H1 (cell line): ENCODE measurements at regions not wholly inside any gene's neighbourhood (a gene's known extent, or its start where the extent isn't known, plus 50 kb on each side); places are given as distances from the start of the nearest gene placed in this dataset.

Source experiments
- CTCF ChIA-PET: fragments of 300-600 bp; sonication (Branson Sonifier 250); formaldehyde crosslinking; loops from one replicate; lab custom pipeline; 2021; ENCODE audit not compliant: partially characterized antibody; lab: Charles Lee
- POLR2A ChIA-PET: fragments of 300-600 bp; sonication (Branson Sonifier 250); formaldehyde crosslinking; loops from one replicate; lab custom pipeline; 2021; ENCODE audit warnings: inconsistent platforms; ENCODE audit not compliant: partially characterized antibody; lab: Charles Lee
- DNase-seq, 2 experiments: peaks; one replicate each; pipeline versions ENCODE4 v3.0.0 to v3.0.0-alpha.2; 2010 to 2022; ENCODE audit warnings: low spot score in 2 of 2, low read depth in 1 of 2, mixed read lengths in 1 of 2
- FAIRE-seq: peaks from 2 replicates; lab custom pipeline; 2011; peaks lifted over from hg19 to GRCh38; lab: Jason Lieb, UNC
- H2AFZ ChIP-seq: 2 replicates; pipeline ENCODE4 v1.8.1; 2012; ENCODE audit warnings: low read length, inconsistent platforms
- H2AK5ac ChIP-seq: 2 replicates; pipeline ENCODE4 v1.6.1; 2013; ENCODE audit warnings: low read depth, low read length
- H2BK120ac ChIP-seq: replicated peaks from 2 replicates; pipeline ENCODE3; 2013; ENCODE audit warnings: low read depth, low read length, inconsistent platforms
- H2BK12ac ChIP-seq: 2 replicates; pipeline ENCODE4 v1.6.1; 2013; ENCODE audit warnings: low read depth, low read length
- H2BK15ac ChIP-seq: 2 replicates; pipeline ENCODE4 v1.6.1; 2013; ENCODE audit warnings: low read length
- H2BK20ac ChIP-seq: 2 replicates; pipeline ENCODE4 v1.6.1; 2013; ENCODE audit warnings: low read length
- H2BK5ac ChIP-seq: 2 replicates; pipeline ENCODE4 v1.6.1; 2013; ENCODE audit warnings: low read depth, low read length
- H3K14ac ChIP-seq: 2 replicates; pipeline ENCODE4 v1.6.1; 2013; ENCODE audit warnings: inconsistent platforms; ENCODE audit not compliant: insufficient read length
- H3K18ac ChIP-seq: 2 replicates; pipeline ENCODE4 v1.6.1; 2013; ENCODE audit warnings: low read length; ENCODE audit errors: extremely low read depth
- H3K23ac ChIP-seq: 2 replicates; pipeline ENCODE4 v1.6.1; 2013; ENCODE audit warnings: inconsistent platforms; ENCODE audit not compliant: insufficient read length
- H3K23me2 ChIP-seq: 2 replicates; pipeline ENCODE4 v1.6.1; 2013; ENCODE audit warnings: low read depth, low read length
- H3K27ac ChIP-seq: 2 replicates; pipeline ENCODE4 v1.6.1; 2011; ENCODE audit warnings: low read depth, low read length, inconsistent platforms
- H3K27me3 ChIP-seq, 4 experiments: replicated peaks in 1 of 4; 1 replicate in 1 of 4; 2 replicates in 3 of 4; pipeline versions ENCODE4 v1.6.1 to v1.8.1; 2011 to 2013; ENCODE audit warnings: low read length in 3 of 4, mild to moderate bottlenecking in 3 of 4, inconsistent platforms in 2 of 4, mixed read lengths in 2 of 4, moderate library complexity in 1 of 4; ENCODE audit not compliant: control insufficient read depth in 3 of 4, insufficient read depth in 3 of 4; ENCODE audit errors: extremely low read depth in 1 of 4
- H3K36me3 ChIP-seq, 4 experiments: 2 replicates each; pipeline versions ENCODE4 v1.6.1 to v1.8.1; 2011 to 2013; ENCODE audit warnings: mild to moderate bottlenecking in 4 of 4, low read length in 3 of 4, moderate library complexity in 2 of 4, control low read depth in 1 of 4, inconsistent platforms in 1 of 4; ENCODE audit not compliant: insufficient read depth in 4 of 4, control insufficient read depth in 2 of 4
- H3K4ac ChIP-seq: replicated peaks from 2 replicates; pipeline ENCODE3; 2013; ENCODE audit warnings: low read length, low read depth, mixed read lengths, inconsistent platforms; ENCODE audit not compliant: insufficient read length
- H3K4me1 ChIP-seq, 4 experiments: replicated peaks in 1 of 4; 1 replicate in 1 of 4; 2 replicates in 3 of 4; pipeline versions ENCODE4 v1.6.1 to v1.8.1; 2011 to 2013; ENCODE audit warnings: low read length in 3 of 4, inconsistent platforms in 2 of 4, mixed read lengths in 1 of 4; ENCODE audit not compliant: insufficient read depth in 4 of 4, control insufficient read depth in 3 of 4
- H3K4me2 ChIP-seq, 2 experiments: 2 replicates each; pipeline versions ENCODE4 v1.6.1 to v1.8.1; 2011 to 2013; ENCODE audit warnings: low read depth in 2 of 2, low read length in 2 of 2, control low read depth in 1 of 2, inconsistent platforms in 1 of 2, mild to moderate bottlenecking in 1 of 2; ENCODE audit not compliant: insufficient read depth in 1 of 2
- H3K4me3 ChIP-seq, 4 experiments: fragments of 200-600, 300-600 bp in 1 of 4; sonication (generic), shearing (Covaris generic), sonication (Bioruptor Twin) in 1 of 4; 2 replicates each; pipeline versions ENCODE4 v1.5.1 to v1.8.1; 2011 to 2016; ENCODE audit warnings: low read length in 4 of 4, low read depth in 3 of 4, control low read depth in 2 of 4, inconsistent platforms in 2 of 4, mild to moderate bottlenecking in 2 of 4, mixed read lengths in 1 of 4, moderate library complexity in 1 of 4; ENCODE audit not compliant: insufficient read depth in 2 of 4; ENCODE audit errors: extremely low read depth in 1 of 4
- H3K56ac ChIP-seq: replicated peaks from 2 replicates; pipeline ENCODE3; 2013; ENCODE audit warnings: low read depth, mild to moderate bottlenecking, mixed read lengths, low read length, inconsistent platforms; ENCODE audit not compliant: insufficient read length
- H3K79me1 ChIP-seq: 2 replicates; pipeline ENCODE4 v1.6.1; 2013; ENCODE audit warnings: low read depth, low read length, control low read depth
- H3K79me2 ChIP-seq, 2 experiments: 2 replicates each; pipeline versions ENCODE4 v1.6.1 to v1.8.1; 2012 to 2013; ENCODE audit warnings: low read length in 2 of 2, mild to moderate bottlenecking in 2 of 2, inconsistent platforms in 1 of 2; ENCODE audit not compliant: insufficient read depth in 2 of 2, control insufficient read depth in 1 of 2
- H3K9ac ChIP-seq, 4 experiments: replicated peaks in 1 of 4; 1 replicate in 1 of 4; 2 replicates in 3 of 4; pipeline versions ENCODE4 v1.6.1 to v1.8.1; 2011 to 2013; ENCODE audit warnings: low read depth in 3 of 4, low read length in 3 of 4, control low read depth in 2 of 4, mild to moderate bottlenecking in 2 of 4, moderate library complexity in 2 of 4, inconsistent platforms in 1 of 4; ENCODE audit errors: extremely low read depth in 1 of 4
- H3K9me3 ChIP-seq, 2 experiments: 2 replicates each; pipeline versions ENCODE4 v1.6.1 to v1.8.1; 2012 to 2013; ENCODE audit warnings: mild to moderate bottlenecking in 2 of 2, moderate library complexity in 2 of 2, control low read depth in 1 of 2, inconsistent platforms in 1 of 2, low read depth in 1 of 2, low read length in 1 of 2, mixed read lengths in 1 of 2; ENCODE audit not compliant: insufficient read depth in 2 of 2
- H4K20me1 ChIP-seq, 2 experiments: replicated peaks in 1 of 2; 2 replicates each; pipeline versions ENCODE3 to v1.8.1; 2011 to 2013; ENCODE audit warnings: inconsistent platforms in 2 of 2, low read length in 2 of 2, mild to moderate bottlenecking in 1 of 2; ENCODE audit not compliant: insufficient read depth in 2 of 2, control insufficient read depth in 1 of 2
- H4K5ac ChIP-seq: 2 replicates; pipeline ENCODE4 v1.6.1; 2013; ENCODE audit warnings: low read length, low read depth, mixed read lengths, inconsistent platforms; ENCODE audit not compliant: insufficient read length
- H4K8ac ChIP-seq: 2 replicates; pipeline ENCODE4 v1.8.0; 2013; ENCODE audit warnings: mild to moderate bottlenecking, moderate library complexity, low read length, inconsistent platforms; ENCODE audit not compliant: insufficient read depth; ENCODE audit errors: extremely low read depth
- H4K91ac ChIP-seq: replicated peaks from 2 replicates; pipeline ENCODE3; 2013; ENCODE audit warnings: low read length, mixed read lengths, inconsistent platforms; ENCODE audit not compliant: insufficient read length
- CREB1 ChIP-seq: IDR thresholded peaks from 2 replicates; pipeline ENCODE4 v1.6.1; 2012; ENCODE audit warnings: inconsistent platforms
- E2F6 ChIP-seq: IDR thresholded peaks from 2 replicates; pipeline ENCODE4 v1.6.1; 2012; ENCODE audit warnings: inconsistent platforms
- EP300 ChIP-seq, 2 experiments: IDR thresholded peaks; 1 replicate in 1 of 2; 2 replicates in 1 of 2; pipeline ENCODE4 v1.6.1; 2011 to 2012; ENCODE audit warnings: low read depth in 2 of 2, low read length in 2 of 2, mild to moderate bottlenecking in 2 of 2, borderline replicate concordance in 1 of 2, inconsistent platforms in 1 of 2, moderate library complexity in 1 of 2
- GABPA ChIP-seq: IDR thresholded peaks from 2 replicates; pipeline ENCODE4 v1.6.1; 2011; ENCODE audit warnings: mild to moderate bottlenecking, low read length, moderate library complexity, borderline replicate concordance; ENCODE audit not compliant: insufficient read depth
- HDAC2 ChIP-seq, 2 experiments: fragments of 300-600 bp in 1 of 2; sonication (generic) in 1 of 2; IDR thresholded peaks; 2 replicates each; pipeline ENCODE4 v1.6.1; 2011 to 2012; ENCODE audit warnings: low read depth in 2 of 2, low read length in 2 of 2, mild to moderate bottlenecking in 2 of 2, moderate library complexity in 2 of 2, borderline replicate concordance in 1 of 2, inconsistent platforms in 1 of 2
- KDM1A ChIP-seq: fragments of 200-600, 300-600 bp; sonication (generic); IDR thresholded peaks from 2 replicates; pipeline ENCODE4 v1.7.1; 2016; ENCODE audit warnings: mild to moderate bottlenecking, low read length, borderline replicate concordance
- NANOG ChIP-seq: IDR thresholded peaks from 2 replicates; pipeline ENCODE4 v1.6.1; 2011; ENCODE audit warnings: low read length, low read depth, mild to moderate bottlenecking, inconsistent platforms; ENCODE audit not compliant: insufficient read depth, poor library complexity, severe bottlenecking
- PHF8 ChIP-seq: fragments of 200-600 bp; sonication (generic); conservative IDR thresholded peaks from 2 replicates; pipeline ENCODE4 v1.7.1; 2012; ENCODE audit warnings: low read depth, mild to moderate bottlenecking, inconsistent platforms, low read length, moderate library complexity
- RBBP5 ChIP-seq: IDR thresholded peaks from 2 replicates; pipeline ENCODE4 v1.7.1; 2012; ENCODE audit warnings: low read depth, mild to moderate bottlenecking, inconsistent platforms, low read length, moderate library complexity, borderline replicate concordance
- RXRA ChIP-seq: IDR thresholded peaks from 2 replicates; pipeline ENCODE4 v1.6.1; 2011; ENCODE audit warnings: low read depth, mild to moderate bottlenecking, low read length, moderate library complexity; ENCODE audit not compliant: insufficient read depth
- SP2 ChIP-seq: IDR thresholded peaks from 2 replicates; pipeline ENCODE4 v1.6.1; 2012; ENCODE audit warnings: mild to moderate bottlenecking, low read length, inconsistent platforms
- SRF ChIP-seq: IDR thresholded peaks from 2 replicates; pipeline ENCODE4 v1.6.1; 2011; ENCODE audit warnings: mild to moderate bottlenecking, low read depth, low read length, moderate library complexity
- ZNF274 ChIP-seq: IDR thresholded peaks from 2 replicates; pipeline ENCODE4 v1.7.0; 2012; ENCODE audit warnings: low read length, borderline replicate concordance; ENCODE audit errors: extremely low read depth
- WGBS, 2 experiments: shearing (Covaris generic) in 1 of 2; methylation state at CpG; one replicate each; pipeline versions ENCODE4 v1.1.6 to v1.1.7; 2013 to 2015; ENCODE audit warnings: low lambda C conversion rate in 2 of 2, mixed read lengths in 2 of 2, inconsistent platforms in 1 of 2, low coverage in 1 of 2, missing lambda C conversion rate in 1 of 2; ENCODE audit not compliant: insufficient replicate concordance in 2 of 2, insufficient coverage in 1 of 2, insufficient read length in 1 of 2; ENCODE audit errors: extremely low coverage in 1 of 2, missing lambda C conversion rate in 1 of 2; 5-methylcytosine and 5-hydroxymethylcytosine counted together

GRCh38 chr2:239543702-239544101 is 142.9 kb upstream of the HDAC4 start:
- no peak overlapping the region for H3K9ac ChIP-seq
- no peaks in the 10 kb centered on the region for H3K79me1 ChIP-seq
- no peak for DNase-seq
- no peak overlapping the region for H3K56ac ChIP-seq
- no peak for FAIRE-seq
- CTCF ChIA-PET, result no interaction called here
- no peaks in the 10 kb centered on the region for H4K20me1 ChIP-seq
- no peak overlapping the region for H4K8ac ChIP-seq
- H3K18ac ChIP-seq, result no peak overlapping the region
- no peak overlapping the region for H2AFZ ChIP-seq
- H2BK15ac ChIP-seq, result no peak overlapping the region
- no peak overlapping the region for H3K4ac ChIP-seq
- H2BK5ac ChIP-seq, result no peak overlapping the region
- no peaks in the 10 kb centered on the region for H3K36me3 ChIP-seq
- no peak overlapping the region for H4K5ac ChIP-seq
- no peak overlapping the region for H3K4me2 ChIP-seq
- H4K91ac ChIP-seq, result no peak overlapping the region
- H3K27ac ChIP-seq, result no peak overlapping the region
- no peaks in the 10 kb centered on the region for H3K27me3 ChIP-seq
- no peak overlapping the region for H3K14ac ChIP-seq
- 96% methylated on average over 3 of the region's 3 CpGs; no CpG with 5 or more reads in 1 of the 2 experiments for WGBS, 2 experiments
- no peak overlapping the region for H2BK120ac ChIP-seq
- H3K4me3 ChIP-seq, result no peak overlapping the region
- H2AK5ac ChIP-seq, result no peak overlapping the region
- H3K79me2 ChIP-seq, result no peaks in the 10 kb centered on the region
- H3K23me2 ChIP-seq, result no peaks in the 10 kb centered on the region
- no peaks in the 10 kb centered on the region for H3K9me3 ChIP-seq
- POLR2A ChIA-PET, result no interaction called here
- no peaks in the 10 kb centered on the region for H3K4me1 ChIP-seq
- no peak overlapping the region for H2BK12ac ChIP-seq
- H2BK20ac ChIP-seq, result no peak overlapping the region
- no peak overlapping the region for H3K23ac ChIP-seq
- no peak for TF ChIP-seq PHF8
- TF ChIP-seq GABPA, result no peak
- no peak for TF ChIP-seq NANOG
- TF ChIP-seq RXRA, result no peak
- TF ChIP-seq HDAC2 (IDR thresholded peaks at IDR 0.05; ENCODE audit: borderline replicate concordance in 1 of 2, low read depth in 2 of 2, low read length in 2 of 2), result no peak
- no peak for TF ChIP-seq ZNF274
- TF ChIP-seq EP300 (IDR thresholded peaks at IDR 0.05; ENCODE audit: borderline replicate concordance in 1 of 2, low read depth in 2 of 2, low read length in 2 of 2), result no peak
- TF ChIP-seq CREB1, result no peak
- TF ChIP-seq RBBP5, result no peak
- TF ChIP-seq E2F6, result no peak
- no peak for TF ChIP-seq SP2
- no peak for TF ChIP-seq SRF
- no peak for TF ChIP-seq KDM1A
